H9 (cell line): ENCODE measurements at regions not wholly inside any gene's neighbourhood (a gene's known extent, or its start where the extent isn't known, plus 50 kb on each side); places are given as distances from the start of the nearest gene placed in this dataset.

Experiments used
- DNase-seq: peaks from one replicate; pipeline ENCODE4 v3.0.0-alpha.2; 2017
- H2AFZ ChIP-seq: one replicate; pipeline ENCODE4 v1.6.1; 2013; ENCODE audit warnings: mild to moderate bottlenecking, low read length, control low read depth, moderate library complexity
- H2AK5ac ChIP-seq: 2 replicates; pipeline ENCODE4 v1.6.1; 2013; ENCODE audit warnings: low read length, control low read depth, mixed read lengths; ENCODE audit not compliant: insufficient read length
- H2BK120ac ChIP-seq: one replicate; pipeline ENCODE4 v1.6.1; 2013; ENCODE audit warnings: low read depth, mild to moderate bottlenecking, low read length, control low read depth, inconsistent platforms; ENCODE audit not compliant: poor library complexity, severe bottlenecking
- H2BK12ac ChIP-seq: 2 replicates; pipeline ENCODE4 v1.6.1; 2013; ENCODE audit warnings: low read length, control low read depth, mixed read lengths, low read depth; ENCODE audit not compliant: insufficient read length
- H2BK15ac ChIP-seq: 2 replicates; pipeline ENCODE4 v1.6.1; 2013; ENCODE audit warnings: low read depth, low read length, control low read depth
- H2BK20ac ChIP-seq: one replicate; pipeline ENCODE4 v1.6.1; 2013; ENCODE audit warnings: low read depth, mild to moderate bottlenecking, low read length, control low read depth, inconsistent platforms; ENCODE audit not compliant: poor library complexity, severe bottlenecking
- H2BK5ac ChIP-seq: 2 replicates; pipeline ENCODE4 v1.6.1; 2013; ENCODE audit warnings: low read length, control low read depth, mixed read lengths; ENCODE audit not compliant: insufficient read length
- H3K14ac ChIP-seq: 2 replicates; pipeline ENCODE4 v1.6.1; 2013; ENCODE audit warnings: low read length, control low read depth; ENCODE audit not compliant: insufficient read depth
- H3K18ac ChIP-seq: 2 replicates; pipeline ENCODE4 v1.6.1; 2013; ENCODE audit warnings: low read depth, mild to moderate bottlenecking, mixed read lengths, low read length, control low read depth; ENCODE audit not compliant: insufficient read length
- H3K23ac ChIP-seq: 2 replicates; pipeline ENCODE4 v1.6.1; 2013; ENCODE audit warnings: low read length, control low read depth, mixed read lengths, low read depth; ENCODE audit not compliant: insufficient read length
- H3K23me2 ChIP-seq: 2 replicates; pipeline ENCODE4 v1.6.1; 2013; ENCODE audit warnings: low read depth, mild to moderate bottlenecking, mixed read lengths, low read length, control low read depth; ENCODE audit not compliant: insufficient read length, poor library complexity, severe bottlenecking
- H3K27ac ChIP-seq: 2 replicates; pipeline ENCODE4 v1.5.1; 2013; ENCODE audit warnings: low read length, control low read depth, mixed read lengths, low read depth; ENCODE audit not compliant: insufficient read length
- H3K27me3 ChIP-seq: 2 replicates; pipeline ENCODE4 v1.6.1; 2013; ENCODE audit warnings: low read length, control low read depth, inconsistent platforms; ENCODE audit not compliant: insufficient read depth
- H3K4ac ChIP-seq: 2 replicates; pipeline ENCODE4 v1.6.1; 2013; ENCODE audit warnings: low read depth, mild to moderate bottlenecking, control low read depth, inconsistent platforms, low read length, moderate library complexity
- H3K4me1 ChIP-seq: 2 replicates; pipeline ENCODE4 v1.6.1; 2013; ENCODE audit warnings: low read length, control low read depth, inconsistent platforms; ENCODE audit not compliant: insufficient read depth
- H3K4me2 ChIP-seq: 2 replicates; pipeline ENCODE4 v1.6.1; 2013; ENCODE audit warnings: low read length, control low read depth, mixed read lengths; ENCODE audit not compliant: insufficient read length, insufficient read depth
- H3K56ac ChIP-seq: 2 replicates; pipeline ENCODE4 v1.6.1; 2013; ENCODE audit warnings: low read depth, mild to moderate bottlenecking, mixed read lengths, low read length, control low read depth; ENCODE audit not compliant: insufficient read length
- H3K79me1 ChIP-seq: 2 replicates; pipeline ENCODE4 v1.6.1; 2013; ENCODE audit warnings: low read depth, mild to moderate bottlenecking, moderate library complexity, low read length, control low read depth, inconsistent platforms; ENCODE audit not compliant: insufficient read depth, poor library complexity, severe bottlenecking
- H3K79me2 ChIP-seq: 2 replicates; pipeline ENCODE4 v1.6.1; 2013; ENCODE audit warnings: low read length, control low read depth, inconsistent platforms; ENCODE audit not compliant: insufficient read depth
- H3K9ac ChIP-seq: 2 replicates; pipeline ENCODE4 v1.6.1; 2013; ENCODE audit warnings: low read length, control low read depth, mixed read lengths; ENCODE audit not compliant: insufficient read length; ENCODE audit errors: extremely low read depth
- H3K9me3 ChIP-seq: one replicate; pipeline ENCODE4 v1.6.1; 2013; ENCODE audit warnings: low read depth, low read length, inconsistent platforms; ENCODE audit not compliant: control insufficient read depth
- H3T11ph ChIP-seq: one replicate; pipeline ENCODE4 v1.6.1; 2013; ENCODE audit warnings: mild to moderate bottlenecking, low read length, control low read depth, inconsistent platforms
- H4K20me1 ChIP-seq: one replicate; pipeline ENCODE4 v1.6.1; 2013; ENCODE audit not compliant: control insufficient read depth, insufficient read length, insufficient read depth
- H4K5ac ChIP-seq: 2 replicates; pipeline ENCODE4 v1.6.1; 2013; ENCODE audit warnings: low read depth, mild to moderate bottlenecking, mixed read lengths, low read length, control low read depth; ENCODE audit not compliant: insufficient read length
- H4K8ac ChIP-seq: replicated peaks from 2 replicates; pipeline ENCODE4 v1.6.1; 2013; ENCODE audit warnings: low read length, control low read depth, mixed read lengths, low read depth; ENCODE audit not compliant: insufficient read length
- H4K91ac ChIP-seq: 2 replicates; pipeline ENCODE4 v1.6.1; 2013; ENCODE audit warnings: low read depth, mild to moderate bottlenecking, moderate library complexity, mixed read lengths, low read length, control low read depth; ENCODE audit not compliant: insufficient read length
- H3K27ac Mint-ChIP-seq, 3 experiments: 2 replicates in 2 of 3; 3 replicates in 1 of 3; pipeline ENCODE4 v1.8.0; 2020 to 2021; ENCODE audit warnings: mixed read lengths in 3 of 3, mild to moderate bottlenecking in 1 of 3, moderate library complexity in 1 of 3
- H3K27me3 Mint-ChIP-seq: 2 replicates; pipeline ENCODE4 v1.8.0; 2021; ENCODE audit warnings: low read depth, mild to moderate bottlenecking, moderate library complexity, mixed read lengths
- H3K36me3 Mint-ChIP-seq, 3 experiments: 2 replicates in 2 of 3; 3 replicates in 1 of 3; pipeline ENCODE4 v1.8.0; 2020 to 2021; ENCODE audit warnings: low read depth in 3 of 3, mixed read lengths in 3 of 3; ENCODE audit not compliant: insufficient read depth in 1 of 3
- H3K4me1 Mint-ChIP-seq, 2 experiments: 2 replicates each; pipeline ENCODE4 v1.8.0; 2020; ENCODE audit warnings: mixed read lengths in 2 of 2
- H3K4me3 Mint-ChIP-seq, 2 experiments: 2 replicates in 1 of 2; 3 replicates in 1 of 2; pipeline ENCODE4 v1.8.0; 2020 to 2021; ENCODE audit warnings: mild to moderate bottlenecking in 2 of 2, mixed read lengths in 2 of 2, moderate library complexity in 1 of 2
- H3K9me3 Mint-ChIP-seq, 2 experiments: 2 replicates in 1 of 2; 3 replicates in 1 of 2; pipeline ENCODE4 v1.8.0; 2020; ENCODE audit warnings: mild to moderate bottlenecking in 2 of 2, mixed read lengths in 2 of 2, moderate library complexity in 1 of 2
- CTCF ChIP-seq: fragments of 200-600 bp; sonication (generic); conservative IDR thresholded peaks from 3 replicates; pipeline ENCODE4 v1.8.0; 2021; ENCODE audit warnings: antibody characterized with exemption, mild to moderate bottlenecking
- WGBS: extraction: QIAGEN DNeasy Blood & Tissue Kit; methylation state at CpG from one replicate; pipeline ENCODE4 v1.1.7; 2013; ENCODE audit warnings: missing lambda C conversion rate, low lambda C conversion rate, mixed read lengths; ENCODE audit not compliant: insufficient read length; ENCODE audit errors: extremely low coverage; 5-methylcytosine and 5-hydroxymethylcytosine counted together

GRCh38 chr4:131304686-131305085, 1844.4 kb upstream of the PCDH10 start:
- Histone ChIP-seq H2AFZ (no peak overlapping the region), H2BK15ac (no peak overlapping the region), H3K4me1 (peaks cover 3% of the 10 kb centered on the region; the same call in 1 of the 2 replicates), H2BK20ac (no peak overlapping the region), H3K27ac (no peak overlapping the region), H2AK5ac (no peak overlapping the region), H3K56ac (no peak overlapping the region), H3K79me1 (no peaks in the 10 kb centered on the region), H3K79me2 (no peaks in the 10 kb centered on the region), H3K4ac (no peak overlapping the region), H4K20me1 (no peaks in the 10 kb centered on the region), H4K8ac (no peak overlapping the region), H3K18ac (no peak overlapping the region), H2BK12ac (no peak overlapping the region), H2BK120ac (no peak overlapping the region), H3K23ac (no peak overlapping the region), H4K91ac (no peak overlapping the region), H3K14ac (no peak overlapping the region), H4K5ac (no peak overlapping the region), H3K4me2 (no peak overlapping the region), H3K9me3 (no peaks in the 10 kb centered on the region), H3K9ac (no peak overlapping the region), H2BK5ac (no peak overlapping the region), H3K23me2 (no peaks in the 10 kb centered on the region), H3T11ph (no peak overlapping the region), H3K27me3 (no peaks in the 10 kb centered on the region)
- H3K27me3 Mint-ChIP-seq, result no peaks in the 10 kb centered on the region
- H3K4me1 Mint-ChIP-seq, result peaks cover 6 to 7% of the 10 kb centered on the region in 2 experiments; a peak in 3 of 4 replicates
- no peak overlapping the region for H3K27ac Mint-ChIP-seq
- DNase-seq, result no peak
- peaks cover 0 to 5% of the 10 kb centered on the region in 2 experiments; a peak in 2 of 5 replicates for H3K9me3 Mint-ChIP-seq
- no peak overlapping the region for H3K4me3 Mint-ChIP-seq
- no peak for TF ChIP-seq CTCF
- peaks cover 0 to 3% (median 0%) of the 10 kb centered on the region in 3 experiments; a peak in 1 of 7 replicates for H3K36me3 Mint-ChIP-seq
- WGBS, result no CpG with 5 or more reads among the region's 2 CpGs
